Eye (tissue), 1 donor: ENCODE measurements at regions not wholly inside any gene's neighbourhood (a gene's known extent, or its start where the extent isn't known, plus 50 kb on each side); places are given as distances from the start of the nearest gene placed in this dataset.

Experiments used
- DNase-seq: peaks from one replicate; pipeline ENCODE4 v3.0.0-alpha.2; 2015

DNA sequence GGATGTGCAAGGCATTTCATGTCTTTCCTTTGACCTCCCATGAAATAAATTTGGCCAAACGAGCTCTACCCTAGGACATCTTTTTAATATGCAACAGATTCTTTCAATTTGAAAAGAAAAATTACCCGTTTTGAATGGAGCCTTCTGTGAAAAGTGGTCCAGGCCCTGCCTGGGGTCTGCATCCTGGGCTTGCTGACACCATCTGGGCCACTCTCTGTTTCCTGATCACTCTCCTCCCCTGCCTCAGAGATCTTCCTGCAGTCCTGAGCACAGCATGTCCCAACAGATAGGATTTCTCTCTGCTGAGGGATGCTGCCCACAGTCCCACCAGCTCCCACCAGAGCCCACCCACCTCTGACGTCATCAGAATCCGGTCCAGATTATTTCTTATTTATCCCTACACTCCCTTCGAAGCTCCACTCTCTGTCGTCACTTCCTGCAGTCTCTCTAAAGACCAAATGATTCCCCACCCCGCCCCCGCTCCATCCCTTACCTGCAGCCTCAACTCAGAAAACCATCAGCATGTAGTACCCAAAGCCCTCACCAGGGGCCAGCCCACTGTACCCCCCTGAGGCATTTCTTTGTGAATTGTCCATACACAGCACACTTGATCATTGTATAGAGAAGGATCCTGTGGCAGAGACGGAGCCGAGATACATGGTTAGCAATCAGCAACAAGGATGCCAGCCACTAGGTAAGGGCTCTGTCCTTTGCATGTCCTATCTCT lies 192.1 kb upstream of the MGMT start:
- no peak for DNase-seq

- no peak for DNase-seq
Measured at GRCh38 chr10:129275886-129276285, 191.2 kb upstream of the MGMT start.

GRCh38 chr10:129277084-129277483 lies 190.0 kb upstream of the MGMT start:
- no peak for DNase-seq

DNA sequence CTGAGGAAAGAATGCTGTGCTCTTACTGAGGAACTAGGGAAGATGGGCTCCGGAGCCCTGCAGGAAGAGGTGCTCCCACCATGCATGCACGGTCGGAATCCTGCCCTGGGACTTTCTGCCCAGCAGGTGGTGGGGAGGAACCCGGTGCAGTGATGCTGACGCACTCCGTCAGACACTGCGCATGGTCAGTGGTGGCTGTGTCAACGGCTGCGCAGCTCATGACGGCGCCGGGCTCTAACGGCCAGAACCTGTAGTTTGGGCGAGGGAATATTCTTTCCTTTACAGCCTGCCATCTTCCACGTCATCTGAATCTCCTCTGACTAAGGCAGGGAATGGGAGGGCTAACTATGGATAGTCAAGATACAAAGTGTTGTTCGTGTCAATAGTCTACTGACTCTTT lies 189.2 kb upstream of the MGMT start:
- DNase-seq: no peak

DNA sequence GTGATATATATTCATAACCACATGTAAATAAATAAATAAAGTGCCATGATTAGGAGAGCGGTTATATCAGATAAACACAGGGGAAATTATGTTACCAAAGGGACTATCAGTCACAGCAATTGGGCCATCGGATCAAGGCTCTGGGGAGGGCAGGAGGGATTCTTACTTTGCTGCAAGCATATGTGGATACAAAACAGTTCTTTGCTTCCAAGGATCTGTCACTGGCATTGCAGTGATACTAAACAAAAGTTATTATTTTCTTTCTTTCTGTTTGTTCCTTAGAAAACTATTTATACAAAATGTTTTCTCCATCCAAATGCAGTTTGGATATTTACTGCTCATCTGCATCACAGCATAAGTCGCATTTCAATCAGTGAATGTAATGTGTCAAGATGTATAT lies 188.4 kb upstream of the MGMT start:
- peak; percentile 24 for DNase-seq

DNA sequence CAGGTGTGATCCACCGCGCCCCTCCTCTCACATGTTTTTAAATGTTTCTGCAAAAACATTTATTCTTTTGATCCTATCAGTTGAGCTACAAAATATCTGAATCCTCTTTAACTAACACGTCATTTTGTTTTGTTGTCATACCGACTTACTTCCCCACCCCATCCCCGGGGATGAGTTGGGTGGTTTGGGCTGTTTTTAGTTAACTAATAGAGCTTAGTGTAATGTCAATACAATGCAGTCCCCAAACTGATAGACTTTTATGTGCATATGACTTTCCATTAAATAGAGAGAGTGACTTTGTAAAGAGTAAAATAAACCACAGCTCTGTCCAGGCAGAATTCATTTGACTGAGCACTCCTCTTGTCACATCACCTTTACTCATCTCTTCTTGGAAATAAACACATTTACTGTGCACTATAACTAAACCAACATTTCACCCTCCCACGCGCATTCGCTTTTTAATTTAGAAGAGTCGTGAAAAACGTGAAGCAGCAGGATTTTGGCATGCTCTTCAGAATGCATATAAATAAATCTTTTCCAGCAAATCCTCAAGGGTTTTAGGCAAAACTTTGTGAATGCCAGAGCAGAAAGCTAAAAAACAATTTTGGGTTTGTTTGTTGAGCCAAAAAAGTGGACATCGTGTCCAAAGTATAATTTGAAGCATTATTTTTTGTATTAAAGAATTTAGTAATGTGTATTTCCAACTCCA lies 187.4 kb upstream of the MGMT start:
- DNase-seq: peak; percentile 42

- DNase-seq: no peak
Measured at GRCh38 chr10:129280155-129280502, 186.9 kb upstream of the MGMT start.

DNA sequence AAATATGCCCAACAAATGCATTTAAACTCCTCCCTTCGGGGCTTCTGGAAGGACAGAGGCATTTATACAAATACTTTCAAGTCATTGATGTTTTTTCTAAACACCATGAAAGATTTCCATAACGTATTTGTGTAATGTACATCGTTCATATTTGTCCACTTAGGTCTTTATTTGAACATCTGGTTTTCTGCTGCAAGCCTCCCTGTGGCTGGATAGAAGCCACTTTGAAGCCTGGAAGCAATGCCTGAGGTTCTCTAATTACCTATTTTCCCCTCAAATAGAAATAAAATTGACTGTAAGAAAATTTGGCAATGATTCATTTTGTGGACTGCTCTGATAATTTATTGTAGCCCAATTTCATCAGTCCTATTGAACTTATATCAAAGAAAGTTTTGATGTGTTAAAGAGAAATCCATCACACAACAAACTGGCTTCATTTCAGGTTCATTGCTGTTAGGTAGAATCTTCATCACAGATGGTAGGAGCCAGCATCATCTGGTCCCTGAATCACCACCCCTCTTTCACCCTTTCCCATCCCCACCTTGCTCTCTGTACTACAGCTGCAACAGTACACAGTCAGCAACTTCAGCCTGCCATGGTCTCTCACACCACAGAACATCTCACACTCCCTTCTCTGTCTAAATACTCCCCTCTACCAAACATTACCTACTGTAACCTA lies 186.0 kb upstream of the MGMT start:
- no peak for DNase-seq

DNA sequence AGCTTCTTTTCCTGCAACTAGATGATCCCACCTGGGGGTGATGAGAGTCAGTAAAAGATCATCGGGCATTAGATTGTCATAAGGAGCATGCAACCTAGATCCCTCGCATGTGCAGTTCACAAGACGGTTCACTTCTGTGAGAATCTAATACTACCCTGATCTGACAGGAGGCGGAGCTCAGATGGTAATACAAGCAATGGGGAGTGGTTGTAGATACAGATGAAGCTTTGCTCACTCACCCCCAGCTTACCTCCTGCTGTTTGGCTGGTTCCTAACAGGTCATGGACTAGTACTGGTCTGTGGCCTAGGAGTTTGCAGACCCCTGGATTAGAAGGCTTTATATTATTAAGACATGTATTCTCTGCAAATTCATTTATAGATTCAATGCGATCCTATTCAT lies 181.6 kb upstream of the MGMT start:
- no peak for DNase-seq

DNA sequence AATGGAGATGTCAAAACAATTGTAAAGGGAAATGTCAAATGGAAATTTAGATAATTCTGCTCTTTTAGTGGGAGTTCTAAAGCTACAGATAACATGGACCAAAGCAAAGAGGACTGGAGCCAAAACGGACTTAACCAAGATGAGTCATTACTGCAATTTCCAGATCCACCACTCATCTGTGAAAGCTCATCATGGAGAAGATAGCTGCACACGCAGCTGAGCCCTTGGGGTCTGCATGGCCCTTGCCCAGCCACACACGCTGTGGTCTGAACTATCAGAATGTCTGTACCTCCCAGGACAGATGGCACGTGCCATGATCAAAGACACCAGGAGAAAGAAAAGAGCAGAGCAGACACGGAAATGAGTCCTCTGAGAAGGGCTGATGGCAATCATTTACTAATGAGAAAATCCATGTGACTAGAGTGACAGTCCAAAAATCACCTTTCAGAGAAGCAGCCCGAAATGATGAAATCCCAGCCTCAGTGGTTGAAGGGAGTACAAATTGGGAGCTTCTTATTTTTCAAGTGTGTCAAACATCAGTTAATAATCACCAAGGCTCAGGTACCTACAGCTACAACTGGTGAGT lies 177.9 kb upstream of the MGMT start:
- DNase-seq: peak; percentile 63

DNA sequence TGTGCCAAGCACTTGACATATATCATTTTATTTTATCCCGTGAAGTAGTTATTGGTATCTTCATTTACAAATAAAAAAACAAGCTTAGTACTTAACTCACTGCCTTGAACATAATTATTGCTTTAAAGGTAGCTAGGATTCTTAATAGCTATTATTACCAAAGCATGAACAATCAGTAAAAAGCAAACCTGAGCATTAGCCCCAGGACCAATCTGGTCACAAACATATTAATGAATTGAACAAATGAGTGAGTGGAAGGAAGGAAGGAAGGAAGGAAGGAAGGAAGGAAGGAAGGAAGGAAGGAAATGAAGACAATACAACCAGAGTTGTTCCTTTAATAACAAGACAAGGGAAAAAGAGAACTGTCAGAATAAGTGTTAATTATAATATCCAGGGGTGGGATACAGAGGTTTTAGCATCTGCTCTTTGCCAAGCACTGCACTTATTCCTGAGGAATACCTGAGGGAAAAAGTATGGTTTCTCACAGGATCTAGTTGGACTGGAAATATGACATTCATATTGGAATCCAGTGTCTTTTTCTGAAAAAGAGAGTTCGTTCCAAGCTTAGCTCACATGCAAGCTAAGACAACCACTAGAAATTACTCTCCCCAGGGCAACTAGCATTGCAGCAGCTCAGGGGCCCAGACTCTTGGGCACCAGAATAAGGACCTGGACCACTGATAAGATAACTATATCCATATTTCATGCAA lies 172.9 kb upstream of the MGMT start:
- DNase-seq: no peak

- no peak for DNase-seq
Measured at GRCh38 chr10:129294944-129295343, 172.1 kb upstream of the MGMT start.

DNA sequence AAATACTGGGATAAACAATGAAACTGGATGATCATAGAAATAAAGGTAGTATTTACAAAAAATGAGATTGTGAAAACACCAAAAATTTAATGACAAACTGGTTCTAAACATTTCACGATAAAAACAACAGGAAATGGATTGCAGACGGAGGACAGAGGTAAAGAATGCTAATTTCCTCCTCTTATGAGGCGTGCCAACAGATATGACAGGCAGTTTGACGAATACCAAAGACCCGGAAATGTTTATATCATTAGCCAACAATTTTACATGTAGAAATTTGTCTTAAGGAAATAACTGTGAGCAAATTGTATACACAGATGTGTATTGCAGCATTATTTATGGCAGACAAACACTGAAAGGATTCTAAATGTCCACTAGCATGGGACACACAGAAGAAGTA lies 162.0 kb upstream of the MGMT start:
- DNase-seq: no peak

DNA sequence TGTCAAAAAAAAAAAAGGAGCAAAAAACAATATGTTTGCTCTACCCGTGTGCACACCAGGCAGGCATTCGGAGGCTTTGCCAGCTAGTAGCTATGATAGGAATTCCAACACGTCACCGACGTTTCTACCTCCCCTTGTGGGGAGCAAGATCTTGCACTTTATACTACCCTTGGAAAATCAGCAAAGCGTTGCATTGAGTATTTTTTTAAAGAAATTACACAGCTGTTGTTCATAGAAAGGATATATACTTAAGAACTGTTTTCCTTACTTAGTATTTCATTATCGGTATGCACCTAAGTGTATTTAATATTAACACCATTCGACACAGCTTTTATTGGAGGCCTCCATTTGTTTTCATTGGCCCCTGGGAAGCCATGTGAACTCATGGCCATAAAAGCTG lies 159.9 kb upstream of the MGMT start:
- DNase-seq: peak; percentile 34

GRCh38 chr10:129308953-129309564 lies 158.0 kb upstream of the MGMT start:
- DNase-seq: no peak

DNA sequence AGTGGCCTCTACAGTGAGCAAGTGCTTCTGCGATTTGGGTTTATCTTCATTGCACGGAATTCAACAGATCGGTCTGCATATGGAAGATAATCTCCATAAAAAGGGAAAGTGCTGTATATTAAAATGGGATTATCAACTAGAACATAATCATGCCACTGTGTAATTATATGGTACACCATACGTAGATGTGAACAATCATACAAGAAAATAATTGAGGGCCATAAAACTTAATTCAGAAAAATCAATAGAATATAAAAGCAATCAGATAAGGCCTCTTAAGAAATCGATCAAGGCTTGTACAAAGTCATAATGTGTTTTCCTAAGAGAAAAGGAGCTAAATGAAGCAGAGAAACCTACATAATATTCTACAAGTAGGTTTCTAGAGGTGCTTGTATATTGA lies 157.5 kb upstream of the MGMT start:
- DNase-seq: no peak

GRCh38 chr10:129310881-129311280 lies 156.2 kb upstream of the MGMT start:
- no peak for DNase-seq

DNA sequence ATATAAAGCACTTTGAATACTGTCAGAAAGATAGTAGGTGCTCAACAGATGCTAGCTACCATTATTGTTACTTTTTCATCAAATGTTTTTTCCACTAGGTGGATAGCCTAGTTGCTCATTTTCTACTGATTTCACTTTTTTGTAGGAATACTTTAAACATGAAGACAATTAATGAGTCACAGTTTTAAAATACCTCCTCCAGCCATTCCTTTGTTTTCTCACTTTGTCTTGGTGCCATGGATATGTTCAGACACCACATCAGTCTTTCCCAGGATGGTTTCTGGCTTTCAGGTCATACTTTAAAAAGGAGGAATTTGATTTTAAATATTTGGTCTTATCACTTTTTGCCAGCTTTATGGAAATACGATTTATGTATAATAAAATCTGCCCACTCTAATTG lies 147.1 kb upstream of the MGMT start:
- no peak for DNase-seq

DNA sequence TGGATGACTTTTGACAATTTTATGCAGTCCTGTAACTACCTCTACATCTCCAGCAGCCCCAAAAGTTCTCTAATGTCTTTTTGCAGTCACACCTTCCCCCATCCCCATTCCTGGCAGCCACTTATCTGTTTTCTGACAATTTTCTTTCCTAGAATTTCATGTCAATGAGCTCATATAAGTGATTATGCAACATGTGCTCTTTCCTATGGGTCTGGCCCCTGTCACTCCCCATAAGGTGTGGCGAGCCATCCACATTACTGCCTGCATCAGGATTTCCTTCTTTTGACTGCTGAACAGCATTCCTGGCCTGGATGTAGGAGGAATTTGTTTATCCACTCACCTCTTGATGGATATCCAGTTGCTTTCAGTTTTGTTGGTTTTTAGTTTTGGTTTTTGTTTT lies 146.7 kb upstream of the MGMT start:
- DNase-seq: no peak

GRCh38 chr10:129321727-129322126 lies 145.3 kb upstream of the MGMT start:
- DNase-seq: no peak

GRCh38 chr10:129322933-129323820 lies 143.9 kb upstream of the MGMT start:
- DNase-seq: peak; percentile 79

- peak; percentile 71 for DNase-seq
Measured at GRCh38 chr10:129323879-129324278, 143.2 kb upstream of the MGMT start.
